ENCODE measurements at regions not wholly inside any gene's neighbourhood (a gene's known extent, or its start where the extent isn't known, plus 50 kb on each side); places are given as distances from the start of the nearest gene placed in this dataset.

DNA sequence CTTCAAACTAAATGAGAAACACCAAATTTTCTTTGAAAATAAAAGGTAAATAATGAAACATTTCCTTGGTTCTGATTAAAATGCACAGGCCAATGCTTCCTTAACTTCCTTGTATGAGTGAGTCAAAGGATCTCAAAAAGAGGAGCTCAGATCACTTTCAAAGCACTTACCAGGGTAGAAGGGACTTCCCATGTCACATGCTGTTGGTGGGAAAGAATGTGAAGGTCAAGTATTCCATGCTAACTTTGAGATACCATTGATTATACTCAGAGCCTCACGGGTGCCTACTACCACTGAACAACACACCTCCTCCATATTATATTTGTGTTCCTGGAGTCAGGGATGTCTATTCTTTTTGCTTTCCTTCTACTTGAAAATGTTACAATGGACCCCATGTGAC, 233.5 kb upstream of the KIAA1217 start:
- TF ChIP-seq BHLHE40 (IDR thresholded peaks at IDR 0.05; ENCODE audit: borderline replicate concordance) (no peak), TARDBP (IDR thresholded peaks at IDR 0.05) (no peak), FOXA1 (IDR thresholded peaks at IDR 0.05) (no peak), ELF4 (IDR thresholded peaks at IDR 0.05) (no peak), HDGF (IDR thresholded peaks at IDR 0.05; ENCODE audit: borderline replicate concordance) (no peak), FOXM1 (IDR thresholded peaks at IDR 0.05; ENCODE audit: borderline replicate concordance) (no peak), ARNT (IDR thresholded peaks at IDR 0.05) (no peak), NFRKB (IDR thresholded peaks at IDR 0.05) (no peak)

Data from HEK293T (cell line).